ENCODE measurements at regions not wholly inside any gene's neighbourhood (a gene's known extent, or its start where the extent isn't known, plus 50 kb on each side); places are given as distances from the start of the nearest gene placed in this dataset.

GRCh38 chr12:76641961-76642360 lies 82.4 kb upstream of the OSBPL8 start:
- TF ChIP-seq TSHZ2 (CRISPR knock-in tag; IDR thresholded peaks at IDR 0.05) (no peak), PPARA (CRISPR knock-in tag; IDR thresholded peaks at IDR 0.05; ENCODE audit: borderline replicate concordance) (no peak), GLIS3 (CRISPR knock-in tag; IDR thresholded peaks at IDR 0.05) (no peak), ZFP3 (CRISPR knock-in tag; IDR thresholded peaks at IDR 0.05) (no peak), PATZ1 (CRISPR knock-in tag; IDR thresholded peaks at IDR 0.05; ENCODE audit: borderline replicate concordance) (no peak), TCF4 (CRISPR knock-in tag; IDR thresholded peaks at IDR 0.05; ENCODE audit: borderline replicate concordance) (no peak), ISL1 (CRISPR knock-in tag; IDR thresholded peaks at IDR 0.05) (no peak), SNAI2 (CRISPR knock-in tag; IDR thresholded peaks at IDR 0.05) (no peak), CREB5 (CRISPR knock-in tag; IDR thresholded peaks at IDR 0.05; ENCODE audit: low read depth) (no peak), ZNF8 (CRISPR knock-in tag; IDR thresholded peaks at IDR 0.05) (no peak)
